HG03045 (cell line): ENCODE measurements at regions not wholly inside any gene's neighbourhood (a gene's known extent, or its start where the extent isn't known, plus 50 kb on each side); places are given as distances from the start of the nearest gene placed in this dataset.

Experiments
- ATAC-seq: cut with Tn5 transposase; IDR thresholded peaks from one replicate; pipeline ENCODE4 v1.9.1; 2021; ENCODE audit warnings: mild to moderate bottlenecking, moderate library complexity; ENCODE audit not compliant: unreplicated experiment

GRCh38 chr9:91039125-91039834 is 237.7 kb downstream of the SYK start:
- ATAC-seq = no peak

- ATAC-seq = no peak
These were observed 238.2 kb downstream of the SYK start for GRCh38 chr9:91039835-91040140.

DNA sequence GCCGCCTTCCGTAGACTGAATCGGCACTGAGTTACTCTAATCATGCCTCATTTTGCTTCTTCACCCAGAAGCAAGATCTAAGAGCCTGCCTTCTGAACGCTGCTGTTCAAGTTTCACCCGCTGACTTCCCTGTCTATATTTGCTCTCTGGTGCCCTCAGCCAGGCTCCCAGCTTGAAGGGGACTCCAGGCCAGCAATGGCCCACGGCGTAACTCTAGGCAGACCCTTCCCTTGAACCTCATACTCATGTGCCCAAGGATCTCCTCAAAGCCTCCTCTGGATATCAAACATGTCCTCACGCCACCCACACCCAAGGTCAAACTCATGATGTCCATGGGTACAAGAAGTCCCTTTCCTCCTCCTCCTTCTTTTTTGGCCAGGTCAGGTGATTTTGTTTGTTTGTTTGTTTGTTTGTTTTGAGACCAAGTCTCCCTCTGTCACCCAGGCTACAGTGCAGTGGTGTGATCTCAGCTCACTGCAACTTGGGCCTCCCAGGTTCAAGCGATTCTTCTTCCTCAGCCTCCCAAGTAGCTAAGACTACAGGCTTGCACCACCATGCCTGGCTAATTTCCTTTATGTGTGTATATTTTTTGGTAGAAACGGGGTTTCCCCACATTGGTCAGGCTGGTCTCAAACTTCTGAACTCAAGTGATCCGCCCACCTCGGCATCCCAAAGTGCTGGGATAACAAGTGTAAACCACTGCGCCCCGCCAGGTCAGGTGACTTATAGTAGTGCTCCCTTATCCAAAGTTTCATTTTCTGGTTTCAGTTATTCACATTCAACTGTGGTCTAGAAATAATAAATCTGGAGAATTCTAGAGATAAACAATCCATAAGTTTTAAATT is 239.0 kb downstream of the SYK start:
- no peak for ATAC-seq

GRCh38 chr9:91042024-91042423 is 240.4 kb downstream of the SYK start:
- no peak for ATAC-seq

DNA sequence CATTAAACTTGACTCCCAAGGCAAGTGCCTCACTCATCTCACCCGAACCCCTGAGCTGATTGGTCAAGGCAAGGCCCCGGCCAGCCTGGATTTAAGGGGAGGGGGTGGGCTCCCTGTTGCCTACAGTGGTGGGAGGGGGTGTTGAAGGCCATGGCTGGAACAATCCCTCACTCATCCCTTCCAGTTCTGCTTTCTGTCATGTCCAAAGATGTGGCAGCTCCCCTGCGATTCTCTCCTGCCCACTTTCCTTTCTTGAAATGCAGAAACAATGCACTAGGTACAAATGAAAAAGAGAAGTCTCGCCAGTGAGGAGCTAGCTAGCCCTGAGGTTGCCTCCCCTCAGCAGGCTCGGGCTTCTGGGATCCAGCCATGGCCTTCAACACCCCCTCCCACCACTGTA is 240.9 kb downstream of the SYK start:
- no peak for ATAC-seq

DNA sequence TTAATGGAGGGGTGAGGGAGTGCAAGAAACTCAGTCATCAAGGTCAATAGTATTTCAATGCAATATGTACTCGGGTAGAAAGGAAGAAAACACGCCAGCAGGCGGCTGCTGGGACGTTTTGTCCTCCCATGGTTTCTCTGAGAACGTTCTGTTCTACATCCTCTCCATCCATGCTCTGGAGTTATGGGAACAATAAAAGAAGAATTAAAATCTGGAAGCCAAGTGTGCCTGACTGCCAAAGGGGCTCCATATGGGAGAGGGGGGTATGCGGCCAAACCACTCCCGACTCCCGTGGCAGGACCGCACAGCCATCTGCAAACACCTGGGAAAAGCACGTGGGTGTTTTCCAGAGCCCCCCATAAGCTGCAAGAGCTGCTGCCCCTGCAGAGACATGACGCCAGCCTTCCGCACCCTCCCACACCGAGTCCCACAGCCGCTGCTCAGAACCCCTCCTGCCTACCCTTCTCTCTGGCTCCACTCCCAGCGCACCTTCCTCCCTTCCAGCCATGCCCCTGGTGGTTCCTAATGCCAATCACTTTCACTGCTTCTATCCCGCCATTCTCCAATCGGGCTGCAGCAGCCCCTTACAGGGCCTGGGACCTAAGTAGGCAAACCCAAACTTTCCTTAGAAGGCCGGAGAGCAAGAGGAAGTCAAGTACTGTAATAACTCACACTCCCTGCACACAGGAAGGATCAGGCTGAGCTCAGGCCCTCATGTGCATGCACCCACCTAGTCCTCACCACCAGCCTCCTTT is 241.6 kb downstream of the SYK start:
- no peak for ATAC-seq

- ATAC-seq = no peak
These were observed 242.2 kb downstream of the SYK start for GRCh38 chr9:91043811-91044175.

GRCh38 chr9:91044354-91044753 is 242.7 kb downstream of the SYK start:
- no peak for ATAC-seq

DNA sequence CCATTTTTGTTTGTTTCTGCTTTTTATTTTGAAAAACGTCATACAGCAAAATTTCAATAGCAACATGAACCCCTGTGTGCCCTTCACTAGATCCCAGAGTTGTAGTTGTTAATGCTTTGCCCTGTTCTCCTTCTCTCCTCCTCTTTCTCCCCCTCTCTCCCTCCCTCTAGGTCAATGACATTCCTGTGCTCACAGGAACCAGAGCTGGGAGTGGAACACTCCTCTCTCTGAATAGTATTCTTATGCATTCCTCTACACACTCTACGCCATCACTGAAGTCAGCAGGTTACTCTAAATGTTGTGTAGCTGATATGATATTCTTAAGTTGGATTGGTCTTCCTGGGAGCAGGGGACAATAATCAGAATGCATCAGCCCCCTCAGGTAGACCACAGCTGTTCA is 243.4 kb downstream of the SYK start:
- no peak for ATAC-seq

- no peak for ATAC-seq
These were observed 245.9 kb downstream of the SYK start for GRCh38 chr9:91047529-91047928.

DNA sequence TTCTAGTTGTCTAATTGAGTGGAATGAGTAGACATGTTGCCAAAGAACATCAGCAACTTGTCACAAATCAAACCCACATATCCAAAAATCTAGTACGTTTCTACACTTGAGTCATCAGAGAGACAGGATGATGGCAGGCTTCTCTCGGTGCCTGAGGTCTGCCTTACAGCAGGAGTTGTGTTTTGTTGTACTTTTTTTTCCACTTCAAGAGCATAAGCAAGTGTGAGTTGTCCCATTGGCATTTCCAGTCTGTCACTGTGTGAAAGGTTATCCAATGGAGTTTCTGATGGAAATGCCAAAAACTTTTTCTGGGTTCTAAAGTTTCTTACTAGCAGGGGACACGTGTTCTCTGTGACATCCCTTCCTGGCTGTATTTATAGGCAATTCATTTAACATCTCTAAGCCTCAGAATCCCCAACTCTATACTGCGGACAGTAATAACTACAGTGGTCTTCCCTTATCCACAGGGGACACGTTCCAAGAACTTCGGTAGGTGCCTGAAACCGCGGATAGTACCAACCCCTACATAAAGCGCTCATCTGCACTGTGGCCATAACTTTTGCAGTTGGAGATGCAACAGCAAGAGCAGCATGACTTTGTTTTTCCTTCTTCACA is 246.5 kb downstream of the SYK start:
- no peak for ATAC-seq

GRCh38 chr9:91048749-91049148 is 247.1 kb downstream of the SYK start:
- ATAC-seq = no peak

GRCh38 chr9:91053824-91054223 is 252.2 kb downstream of the SYK start:
- no peak for ATAC-seq

- no peak for ATAC-seq
These were observed 254.2 kb downstream of the SYK start for GRCh38 chr9:91055845-91056244.

DNA sequence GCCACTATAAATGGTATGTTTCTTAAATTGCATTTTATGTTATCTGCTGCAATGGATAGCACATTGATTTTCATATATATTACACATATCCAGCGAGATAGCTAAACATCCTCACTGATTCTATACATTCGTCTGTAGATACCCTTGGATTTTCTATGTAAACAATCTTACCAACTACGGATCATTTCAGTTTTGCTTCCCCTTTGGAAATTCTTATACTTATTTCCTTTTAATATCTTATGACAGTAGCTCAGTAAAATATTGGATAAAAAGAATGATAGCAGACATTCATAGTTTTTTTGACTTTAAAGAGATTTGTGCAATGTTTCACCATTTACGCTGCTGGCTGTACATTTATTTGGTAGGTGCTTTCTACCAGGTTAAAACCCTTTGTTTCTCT is 254.9 kb downstream of the SYK start:
- no peak for ATAC-seq

DNA sequence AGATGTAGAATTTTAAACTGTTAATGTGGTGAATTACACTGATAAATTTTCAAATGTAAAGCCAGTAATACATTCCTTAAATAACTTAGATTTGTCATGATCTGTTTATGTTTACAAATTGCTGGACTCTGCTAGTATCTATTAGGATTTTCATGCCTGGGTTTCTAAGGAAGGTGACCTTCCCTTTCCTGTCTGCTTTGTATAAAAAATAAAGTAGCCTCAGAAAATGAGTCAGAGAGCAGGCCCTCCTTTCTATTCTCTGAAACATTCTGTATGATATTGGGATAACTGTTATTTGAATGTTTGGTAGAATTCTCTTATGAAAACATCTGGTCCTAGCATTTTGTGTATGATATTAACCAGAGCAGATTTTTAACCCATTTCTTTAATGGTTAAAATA is 255.3 kb downstream of the SYK start:
- ATAC-seq = no peak

- ATAC-seq = no peak
These were observed 258.1 kb downstream of the SYK start for GRCh38 chr9:91059713-91060112.

DNA sequence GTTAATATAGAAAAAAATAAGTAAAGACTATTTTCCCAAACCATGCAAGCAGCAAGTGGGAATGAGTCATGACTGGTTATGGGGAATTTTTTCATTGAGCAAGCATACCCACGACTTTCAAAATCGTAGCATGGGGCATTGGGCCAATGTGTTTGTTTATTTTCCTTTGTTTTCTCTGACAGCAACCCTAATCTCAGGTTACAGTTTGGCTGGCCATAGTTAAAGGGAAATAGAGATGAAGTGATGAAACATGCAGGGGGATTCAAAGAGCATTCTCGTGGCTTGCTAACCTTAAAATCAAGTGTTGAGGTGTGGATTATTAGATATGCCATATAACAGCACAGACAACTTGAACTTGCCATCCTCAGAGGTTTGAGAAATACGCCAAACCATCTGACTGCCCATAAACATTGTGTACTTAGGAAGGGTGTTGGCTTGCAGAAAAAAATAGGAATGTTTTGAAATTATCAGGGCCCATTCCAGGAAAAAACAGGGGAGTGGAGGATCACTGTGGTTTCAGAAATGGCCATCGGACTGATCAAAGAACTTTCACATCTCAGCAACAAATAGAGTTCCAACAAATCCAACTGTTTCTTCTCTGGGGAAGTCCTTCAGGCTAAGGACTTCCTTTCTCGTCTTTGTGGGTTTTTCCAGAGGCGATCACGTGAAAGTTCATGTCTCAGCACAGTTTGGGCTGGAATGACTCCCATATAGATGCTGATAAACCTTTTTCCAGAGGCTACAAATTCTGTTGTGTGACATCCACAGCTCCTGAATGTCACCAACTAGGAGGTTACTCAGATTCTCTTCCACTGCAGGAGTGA is 259.1 kb downstream of the SYK start:
- no peak for ATAC-seq

DNA sequence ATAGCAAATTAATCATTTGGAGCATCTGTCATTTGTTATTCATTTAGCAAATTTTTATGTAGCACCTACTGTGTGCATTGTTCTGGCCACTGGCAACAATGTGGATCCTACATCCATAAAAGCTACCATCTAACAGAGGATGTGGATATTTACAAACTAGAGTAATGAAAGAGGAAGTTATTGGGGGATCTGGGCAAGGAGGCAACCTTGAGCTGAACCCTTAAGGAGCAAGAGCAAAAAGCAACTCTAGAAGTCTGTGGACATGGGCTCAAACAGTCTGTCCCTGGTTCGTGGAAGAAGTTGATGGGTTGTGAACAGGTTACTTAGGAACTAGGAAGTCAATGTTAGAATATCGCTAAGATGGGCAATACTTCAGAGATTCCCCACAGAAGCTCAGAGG is 259.9 kb downstream of the SYK start:
- no peak for ATAC-seq

GRCh38 chr9:91062281-91062680 is 260.7 kb downstream of the SYK start:
- ATAC-seq = no peak

DNA sequence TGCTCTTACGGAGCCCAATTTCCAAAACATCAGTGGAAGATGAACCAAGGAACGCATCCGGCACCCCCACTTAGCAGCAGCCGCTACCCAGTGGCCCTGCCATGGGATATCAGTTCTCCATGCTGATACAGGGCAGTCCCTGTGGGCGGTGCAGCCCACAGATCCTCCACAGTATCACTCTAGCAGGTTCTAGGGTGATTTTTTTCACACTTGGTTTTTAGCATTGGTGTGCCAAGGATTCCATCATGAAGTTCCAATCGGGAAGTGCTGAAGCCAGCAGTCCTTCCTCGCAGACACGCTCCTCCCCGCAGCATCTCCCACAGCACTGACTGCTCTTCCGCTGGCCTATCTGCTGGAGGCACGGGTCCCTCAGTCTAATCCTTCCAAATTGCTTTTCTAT is 261.9 kb downstream of the SYK start:
- no peak for ATAC-seq
